ENCODE measurements at regions not wholly inside any gene's neighbourhood (a gene's known extent, or its start where the extent isn't known, plus 50 kb on each side); places are given as distances from the start of the nearest gene placed in this dataset.

GRCh38 chr19:57027360-57027759 is 92.4 kb upstream of the USP29 start:
- TF ChIP-seq, protein P1, sequence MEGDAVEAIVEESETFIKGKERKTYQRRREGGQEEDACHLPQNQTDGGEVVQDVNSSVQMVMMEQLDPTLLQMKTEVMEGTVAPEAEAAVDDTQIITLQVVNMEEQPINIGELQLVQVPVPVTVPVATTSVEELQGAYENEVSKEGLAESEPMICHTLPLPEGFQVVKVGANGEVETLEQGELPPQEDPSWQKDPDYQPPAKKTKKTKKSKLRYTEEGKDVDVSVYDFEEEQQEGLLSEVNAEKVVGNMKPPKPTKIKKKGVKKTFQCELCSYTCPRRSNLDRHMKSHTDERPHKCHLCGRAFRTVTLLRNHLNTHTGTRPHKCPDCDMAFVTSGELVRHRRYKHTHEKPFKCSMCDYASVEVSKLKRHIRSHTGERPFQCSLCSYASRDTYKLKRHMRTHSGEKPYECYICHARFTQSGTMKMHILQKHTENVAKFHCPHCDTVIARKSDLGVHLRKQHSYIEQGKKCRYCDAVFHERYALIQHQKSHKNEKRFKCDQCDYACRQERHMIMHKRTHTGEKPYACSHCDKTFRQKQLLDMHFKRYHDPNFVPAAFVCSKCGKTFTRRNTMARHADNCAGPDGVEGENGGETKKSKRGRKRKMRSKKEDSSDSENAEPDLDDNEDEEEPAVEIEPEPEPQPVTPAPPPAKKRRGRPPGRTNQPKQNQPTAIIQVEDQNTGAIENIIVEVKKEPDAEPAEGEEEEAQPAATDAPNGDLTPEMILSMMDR (IDR thresholded peaks at IDR 0.05) = no peak
- TF ChIP-seq POLR2AphosphoS5 (IDR thresholded peaks at IDR 0.05; ENCODE audit: insufficient read depth in 1 of 2, low read depth in 1 of 2) = no peak
- TF ChIP-seq POLR2A (IDR thresholded peaks at IDR 0.05) = no peak
